HL-60/S4 treated with phorbol 12-myristate 13-acetate at 8.2 ng/mL for 4 days and 3 days (cell line): ENCODE measurements at regions not wholly inside any gene's neighbourhood (a gene's known extent, or its start where the extent isn't known, plus 50 kb on each side); places are given as distances from the start of the nearest gene placed in this dataset.

Experiments
- in situ Hi-C: fragments of 300-500 bp; cut with MboI; formaldehyde crosslinking; loops from 2 replicates; pipeline ENCODE4 v1.15.0; 2022; ENCODE audit warnings: low sequenced_read_pairs

DNA sequence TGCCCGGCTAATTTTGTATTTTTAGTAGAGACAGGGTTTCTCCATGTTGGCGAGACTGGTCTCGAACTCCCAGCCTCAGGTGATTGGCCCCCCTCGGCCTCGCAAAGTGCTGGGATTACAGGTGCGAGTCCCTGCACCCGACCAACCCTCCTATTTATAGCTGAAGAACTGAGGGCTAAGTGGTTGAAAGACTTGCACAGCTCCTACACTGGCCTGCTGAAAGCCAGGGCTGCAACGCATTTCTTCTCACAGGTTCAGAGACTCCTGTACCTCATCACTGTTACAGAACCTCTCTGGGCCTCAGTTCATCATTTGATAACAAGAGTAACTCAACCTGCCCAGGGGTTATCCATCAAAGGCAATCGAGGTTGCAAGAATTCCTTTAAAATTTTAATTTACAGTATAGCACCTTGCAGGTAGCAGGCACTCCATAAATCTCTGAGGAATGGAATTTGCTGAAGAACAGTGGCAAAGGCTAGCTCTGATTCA, 626.5 kb upstream of the TBL1XR1 start:
- in situ Hi-C loops: no loop called here

DNA sequence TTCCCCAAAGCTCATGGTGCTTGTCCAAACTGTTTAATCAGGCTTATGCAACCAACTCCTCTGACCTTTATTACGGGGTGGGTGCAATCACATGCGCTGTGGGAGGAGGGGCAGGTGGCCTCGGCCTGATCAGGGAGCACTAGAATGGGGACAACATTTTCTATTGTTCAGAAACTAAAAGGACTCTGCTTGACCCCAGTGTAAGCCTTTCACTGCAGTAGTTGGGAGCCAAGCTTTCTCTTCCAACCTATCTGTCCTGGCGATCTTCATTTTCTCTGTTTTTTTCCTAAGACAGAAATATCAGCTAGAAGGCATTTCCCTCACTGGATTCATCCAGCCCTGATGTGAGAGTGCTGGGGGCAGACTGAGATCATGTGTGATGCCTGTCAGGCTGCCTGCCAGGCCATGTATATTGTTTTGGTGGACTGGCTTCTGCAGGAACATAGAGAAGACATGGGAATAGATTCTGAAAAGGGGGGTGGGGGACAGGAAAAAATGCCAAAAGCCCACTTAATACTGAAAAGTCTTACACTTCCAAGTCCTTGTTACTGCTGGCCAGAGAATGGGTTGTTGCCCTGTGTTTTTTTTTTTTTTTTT, 627.0 kb upstream of the TBL1XR1 start:
- in situ Hi-C loops: no loop called here

DNA sequence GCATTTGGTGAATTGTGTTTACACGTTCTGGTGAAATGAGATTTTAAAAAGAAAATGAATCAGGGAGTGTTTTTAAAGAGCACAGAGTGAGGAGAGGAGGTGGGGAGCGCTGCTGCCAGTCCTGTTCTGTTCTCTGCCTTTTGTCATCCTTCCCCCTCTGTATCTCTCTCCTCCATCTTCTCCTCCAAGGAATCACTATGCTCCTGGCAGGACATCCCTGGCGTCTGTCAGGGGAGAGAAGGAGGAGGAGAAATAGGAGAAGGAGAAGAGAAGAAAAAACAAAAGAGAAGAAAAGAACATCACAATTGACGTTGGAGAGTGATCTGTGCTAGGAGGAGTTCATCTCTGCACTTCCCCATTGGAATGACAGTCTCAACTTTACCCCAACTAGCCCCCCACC, 627.6 kb upstream of the TBL1XR1 start:
- in situ Hi-C loops: no loop called here

DNA sequence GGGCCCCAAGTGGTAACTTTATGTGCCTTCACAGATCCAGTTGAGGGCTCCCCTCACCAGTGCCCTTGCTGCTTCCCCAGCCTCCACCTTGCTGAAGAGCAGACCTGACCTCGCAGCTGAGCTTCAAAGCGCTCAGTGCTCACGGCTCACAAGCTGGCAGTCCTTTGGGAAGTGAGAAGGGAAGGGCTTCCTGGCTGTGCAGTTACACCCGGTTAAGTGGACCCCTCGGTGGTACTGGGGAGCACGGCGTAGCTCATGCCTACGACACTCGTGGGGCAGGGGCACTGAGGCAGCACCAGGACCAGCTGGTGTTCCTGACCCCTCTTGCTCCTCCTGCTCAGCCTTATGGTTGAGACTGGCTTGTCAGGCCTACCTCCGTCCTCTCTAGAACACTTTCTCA, 629.0 kb upstream of the TBL1XR1 start:
- in situ Hi-C loops: no loop called here

DNA sequence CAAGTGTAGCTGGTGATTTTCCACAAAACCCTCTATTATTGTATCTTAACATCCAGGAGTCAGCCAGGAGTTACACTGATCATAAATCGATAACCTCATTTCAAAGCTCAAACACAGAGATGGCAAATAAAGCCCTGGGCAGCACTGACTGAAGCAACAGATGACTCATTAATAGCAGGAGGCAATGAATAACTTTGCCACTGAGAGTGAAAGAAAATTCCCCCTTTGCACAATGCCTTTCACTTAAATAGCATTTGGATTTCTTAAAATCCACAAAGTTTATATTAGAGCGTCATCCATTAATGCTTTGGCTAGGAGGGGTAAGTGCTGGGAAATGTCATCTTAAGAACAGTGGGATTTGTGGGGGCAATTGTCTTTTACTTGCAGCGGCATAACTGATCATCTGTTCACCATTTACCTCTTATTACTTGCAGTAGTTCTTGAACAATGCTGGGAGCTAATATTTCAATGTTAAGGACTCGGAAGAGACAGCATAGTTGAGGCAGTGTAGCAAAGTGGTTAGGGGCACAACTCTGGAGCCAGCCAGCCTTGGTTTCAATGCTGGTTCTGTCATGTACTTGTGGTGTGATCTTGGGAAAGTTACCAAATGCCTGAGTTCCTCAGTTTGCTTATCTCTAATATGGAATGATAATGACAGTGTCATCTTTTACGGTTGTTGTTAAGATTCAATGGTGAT, 630.4 kb upstream of the TBL1XR1 start:
- in situ Hi-C loops: no loop called here

- in situ Hi-C loops: no loop called here
These were observed 630.9 kb upstream of the TBL1XR1 start for GRCh38 chr3:177828208-177828565.

GRCh38 chr3:177830411-177830849, 633.1 kb upstream of the TBL1XR1 start:
- in situ Hi-C loops: no loop called here

DNA sequence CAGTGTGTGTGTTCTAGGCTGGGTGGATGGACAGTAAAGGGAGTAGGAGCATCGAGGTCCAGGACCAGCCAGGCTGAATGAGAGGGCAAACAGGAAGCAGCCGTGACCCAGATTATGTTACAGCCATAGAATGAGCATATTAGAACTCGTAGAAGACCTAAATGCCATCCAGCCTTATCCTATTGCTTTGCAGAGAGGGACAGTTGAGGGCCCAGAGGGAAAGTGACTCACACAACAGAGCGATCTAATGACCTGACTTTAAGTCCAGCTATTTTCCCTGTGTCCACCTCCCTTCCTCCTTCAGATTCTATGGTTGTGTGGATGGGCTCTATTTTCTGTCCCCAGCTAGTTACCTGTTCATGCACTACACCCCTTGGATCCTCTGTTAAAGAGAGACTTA, 634.1 kb upstream of the TBL1XR1 start:
- in situ Hi-C loops: no loop called here

- in situ Hi-C loops: no loop called here
These were observed 635.6 kb upstream of the TBL1XR1 start for GRCh38 chr3:177832880-177833279.

DNA sequence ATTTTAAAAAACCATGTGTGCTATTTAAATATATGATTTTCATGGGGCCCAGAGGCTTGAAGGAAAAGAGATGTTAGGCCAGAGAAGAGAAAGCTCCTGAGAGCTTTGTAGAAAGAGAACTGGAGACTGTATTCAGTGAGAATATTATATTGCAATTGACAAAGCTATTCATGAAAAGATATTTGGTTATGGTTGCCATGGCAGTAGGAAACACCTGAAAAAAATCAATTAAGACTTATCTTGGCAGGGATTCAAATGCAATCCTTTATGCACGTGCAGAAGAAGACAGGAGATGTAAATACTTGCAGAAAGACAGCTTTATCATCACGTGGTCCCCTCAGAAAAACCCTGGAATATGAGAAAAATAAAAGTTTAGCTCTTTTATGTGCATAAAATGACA, 636.0 kb upstream of the TBL1XR1 start:
- in situ Hi-C loops: no loop called here

GRCh38 chr3:177835008-177835407, 637.7 kb upstream of the TBL1XR1 start:
- in situ Hi-C loops: no loop called here

DNA sequence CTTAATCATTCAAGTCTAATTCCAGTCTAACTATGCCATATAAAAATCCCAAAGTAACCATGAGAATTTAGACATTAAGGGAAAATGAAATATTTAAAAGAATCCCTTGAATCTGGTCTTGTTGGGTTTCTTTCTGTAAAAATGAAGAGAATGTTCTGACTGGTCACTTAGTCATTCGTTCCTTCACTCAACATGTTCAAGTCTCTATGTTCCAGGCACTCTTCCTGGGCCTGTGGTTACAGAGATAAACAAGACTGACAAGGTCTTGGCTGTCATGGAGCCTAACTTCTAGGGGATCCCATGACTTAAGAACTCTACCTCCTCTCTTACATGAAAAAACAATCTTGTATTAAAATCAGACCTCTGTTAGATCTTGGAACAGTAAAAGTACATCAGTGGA, 638.6 kb upstream of the TBL1XR1 start:
- in situ Hi-C loops: no loop called here

DNA sequence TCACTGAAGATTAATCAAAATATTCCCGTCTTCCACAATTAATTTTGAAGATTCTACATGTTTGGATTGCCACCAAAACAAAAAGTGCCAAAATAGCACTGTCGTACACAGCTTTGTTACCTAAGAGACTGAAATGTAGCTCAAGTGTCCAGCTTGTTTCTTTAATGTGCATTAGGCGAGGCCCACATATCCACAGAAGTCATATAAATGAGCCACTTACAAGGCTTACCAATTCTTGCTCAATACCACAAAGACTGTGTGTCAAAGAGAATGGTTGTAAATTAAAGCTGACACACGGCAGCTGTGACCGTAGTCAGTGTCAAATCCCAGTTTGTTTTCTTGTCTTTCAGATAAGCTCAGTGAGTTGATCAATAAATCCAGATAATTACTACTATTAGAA, 639.4 kb upstream of the TBL1XR1 start:
- in situ Hi-C loops: no loop called here

- in situ Hi-C loops: no loop called here
These were observed 640.8 kb upstream of the TBL1XR1 start for GRCh38 chr3:177837951-177838655.

GRCh38 chr3:177838766-177839350, 641.6 kb upstream of the TBL1XR1 start:
- in situ Hi-C loops: no loop called here

- in situ Hi-C loops: no loop called here
These were observed 645.0 kb upstream of the TBL1XR1 start for GRCh38 chr3:177842302-177842701.

- in situ Hi-C loops: no loop called here
These were observed 645.8 kb upstream of the TBL1XR1 start for GRCh38 chr3:177842743-177843734.

DNA sequence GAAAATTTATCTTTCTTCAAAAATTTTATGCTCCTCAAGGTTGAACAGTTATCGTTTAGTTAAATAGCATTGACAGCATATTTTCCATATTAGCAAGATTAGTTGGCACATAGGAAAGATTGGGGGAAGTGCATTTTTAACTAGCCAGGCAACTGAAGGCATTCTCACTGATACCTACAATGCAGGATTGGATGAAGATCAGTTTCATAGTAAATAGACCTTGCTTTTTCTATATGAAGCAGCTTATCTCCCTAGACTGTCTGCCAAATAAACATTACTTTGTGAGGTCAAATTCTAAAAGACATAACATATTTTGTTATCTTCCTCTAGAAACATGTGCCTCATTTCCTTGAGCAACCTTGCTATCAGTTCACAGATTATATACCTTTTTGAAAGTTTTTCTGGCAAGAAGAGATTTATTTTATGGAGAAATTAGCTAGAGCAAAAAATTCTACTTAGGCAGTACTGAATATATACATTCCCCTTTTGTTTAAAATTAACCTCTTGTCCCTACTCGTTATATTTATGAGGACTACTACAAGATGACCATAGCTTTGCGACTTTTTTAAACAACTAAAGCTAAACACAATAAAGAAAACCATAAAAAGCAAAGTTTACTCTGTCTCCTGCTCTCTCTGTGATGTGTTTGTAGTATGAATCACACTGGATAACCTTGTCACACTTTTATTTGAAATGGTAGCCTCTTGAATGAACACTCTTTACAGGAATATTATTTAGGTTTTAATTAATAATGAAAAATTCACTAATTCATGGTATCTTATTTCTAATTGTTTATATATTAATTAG, 654.9 kb upstream of the TBL1XR1 start:
- in situ Hi-C loops: no loop called here

- in situ Hi-C loops: no loop called here
These were observed 657.7 kb upstream of the TBL1XR1 start for GRCh38 chr3:177855021-177855420.

DNA sequence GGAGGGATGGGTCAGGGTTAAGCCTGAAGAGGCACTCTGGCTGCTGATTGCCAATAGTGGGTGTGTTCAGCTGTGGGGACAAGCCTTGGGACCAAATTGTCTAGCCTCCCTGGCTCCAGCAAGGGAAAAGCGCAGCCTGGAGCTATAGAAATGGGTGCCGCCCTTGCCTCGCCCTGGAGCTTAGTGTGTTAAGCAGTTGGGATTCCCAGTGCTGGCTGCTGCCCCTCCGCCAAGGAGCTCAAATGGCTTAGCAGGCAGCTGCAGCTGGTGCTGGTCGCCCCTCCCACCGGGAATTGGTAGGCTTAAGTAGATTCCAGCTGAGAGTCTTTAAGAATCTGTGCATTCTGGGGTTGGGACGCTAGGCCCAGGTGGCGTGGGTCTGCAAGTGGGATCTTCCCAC, 662.9 kb upstream of the TBL1XR1 start:
- in situ Hi-C loops: no loop called here
